GM21576 (cell line): ENCODE measurements at regions not wholly inside any gene's neighbourhood (a gene's known extent, or its start where the extent isn't known, plus 50 kb on each side); places are given as distances from the start of the nearest gene placed in this dataset.

Source experiments
- ATAC-seq: cut with Tn5 transposase; IDR thresholded peaks from one replicate; pipeline ENCODE4 v1.9.1; 2021; ENCODE audit warnings: mild to moderate bottlenecking, moderate library complexity; ENCODE audit not compliant: unreplicated experiment

DNA sequence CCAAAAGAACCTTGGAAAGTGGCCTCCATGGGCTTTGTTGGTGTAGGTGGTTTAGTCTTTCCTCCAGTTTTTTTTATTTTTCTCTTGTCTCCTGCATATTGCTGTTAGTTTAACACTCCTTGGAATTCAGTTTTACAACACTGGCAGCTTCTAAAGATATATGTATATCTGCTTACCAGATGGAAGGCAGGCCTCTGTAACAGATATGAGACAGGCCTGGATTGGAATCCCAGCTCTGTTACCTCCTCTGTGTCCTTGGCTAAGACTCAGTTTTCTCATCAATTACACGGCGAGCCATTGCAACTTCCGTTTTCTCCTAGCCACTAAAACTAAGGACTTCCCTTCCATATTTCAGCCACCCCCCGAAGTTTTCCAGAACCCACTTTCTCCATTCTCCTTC, 133.4 kb upstream of the SMAD1 start:
- no peak for ATAC-seq

GRCh38 chr4:145347684-145348083, 134.0 kb upstream of the SMAD1 start:
- no peak for ATAC-seq

DNA sequence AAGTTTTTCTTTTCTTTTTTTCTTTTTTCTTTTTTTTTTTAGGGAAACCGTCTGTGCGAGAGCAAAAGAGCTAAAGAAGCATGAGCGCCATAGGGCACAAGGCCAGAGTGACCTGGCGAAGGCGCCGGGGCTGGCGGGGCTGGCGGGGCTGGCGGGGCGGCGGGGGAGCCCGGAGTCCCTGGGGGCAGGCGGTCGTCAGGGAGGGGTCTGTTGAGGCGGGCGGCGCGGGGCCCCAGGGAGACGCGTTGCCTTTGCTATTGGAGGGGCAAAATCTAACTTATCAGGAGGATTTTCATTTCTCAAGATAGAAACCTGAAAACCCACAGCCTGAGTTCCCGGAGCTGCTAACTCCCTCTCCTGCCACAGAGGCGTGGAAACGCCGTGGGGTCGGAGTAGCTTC, 135.6 kb upstream of the SMAD1 start:
- no peak for ATAC-seq

- ATAC-seq = no peak
These were observed 136.3 kb upstream of the SMAD1 start for GRCh38 chr4:145345401-145345800.

DNA sequence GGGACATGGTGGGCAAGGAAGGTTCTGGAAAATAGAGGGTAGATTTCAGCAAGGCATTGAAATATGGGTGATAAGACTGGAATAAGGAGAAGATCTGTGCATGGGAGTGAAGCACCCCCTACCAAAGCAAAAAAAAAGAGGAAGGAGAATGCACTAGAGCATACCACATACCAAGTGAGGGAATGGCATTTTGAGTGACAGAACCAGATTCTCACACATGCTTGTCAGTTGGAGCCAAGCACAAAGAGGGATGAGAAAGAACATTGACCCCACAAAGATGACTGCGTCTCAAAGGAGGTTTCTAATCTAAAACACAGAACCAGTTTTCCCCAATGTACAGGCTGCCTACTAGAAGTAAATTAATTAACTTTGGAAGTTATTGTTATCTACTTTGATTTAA, 140.3 kb upstream of the SMAD1 start:
- no peak for ATAC-seq

- no peak for ATAC-seq
These were observed 141.5 kb upstream of the SMAD1 start for GRCh38 chr4:145340071-145340675.

- no peak for ATAC-seq
These were observed 142.5 kb upstream of the SMAD1 start for GRCh38 chr4:145339075-145339725.

DNA sequence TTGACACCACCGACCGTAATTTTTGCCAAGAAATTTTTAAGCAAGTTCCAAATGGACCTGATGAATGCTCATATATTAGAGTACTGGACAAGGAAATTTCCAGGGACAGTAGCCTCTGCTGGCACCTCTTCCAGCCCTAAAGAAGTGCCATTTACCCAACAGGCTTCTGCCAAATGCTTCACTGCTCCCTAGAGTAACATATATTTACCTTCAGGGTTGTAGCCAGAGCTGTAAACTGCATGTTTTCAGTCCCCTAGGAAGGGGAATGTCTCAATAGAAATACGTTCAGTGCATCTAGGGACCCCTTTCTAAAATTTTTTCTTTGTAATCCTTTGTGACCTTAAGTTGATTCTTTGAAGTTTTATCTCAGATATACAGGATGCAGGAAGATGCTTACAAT, 143.1 kb upstream of the SMAD1 start:
- no peak for ATAC-seq

DNA sequence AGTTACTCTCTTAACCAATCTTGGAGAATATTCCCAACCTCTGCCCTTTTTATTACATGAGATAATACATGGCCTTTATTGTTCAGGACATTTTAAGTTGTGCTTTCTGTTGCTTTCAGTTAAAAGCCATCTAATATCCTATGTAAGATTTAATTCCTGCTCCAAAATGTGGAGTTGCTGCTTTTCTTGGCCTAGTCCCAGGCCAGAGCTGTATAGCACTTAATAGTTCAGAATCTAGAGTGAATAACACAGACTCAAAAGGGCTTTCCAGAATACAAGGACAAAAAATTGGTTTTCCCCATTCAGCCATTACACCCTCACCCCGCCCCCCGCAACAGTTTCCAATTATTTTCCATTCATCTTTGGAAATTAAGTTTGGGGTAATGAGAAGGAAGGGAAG, 144.3 kb upstream of the SMAD1 start:
- no peak for ATAC-seq

DNA sequence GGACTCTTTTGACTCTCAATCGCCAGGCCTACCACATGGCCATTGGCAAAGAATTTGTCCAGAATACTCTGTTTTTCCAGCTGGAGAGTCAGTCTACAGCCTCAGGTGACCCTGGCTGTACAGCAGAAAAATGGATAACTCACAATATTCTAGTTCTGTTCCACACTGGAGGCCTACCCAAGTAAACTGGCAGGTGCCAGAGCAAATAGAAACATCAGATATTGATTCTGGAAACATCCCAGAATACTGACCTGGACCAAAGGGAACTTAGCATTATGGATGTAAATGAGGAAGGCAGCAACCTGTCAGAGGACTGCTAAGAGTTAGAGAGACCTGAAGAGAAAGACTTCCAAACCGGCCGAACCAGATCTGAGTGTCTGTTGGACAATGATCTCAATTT, 147.9 kb upstream of the SMAD1 start:
- no peak for ATAC-seq

GRCh38 chr4:145326491-145326890, 146.1 kb upstream of the OTUD4 start:
- ATAC-seq = no peak

GRCh38 chr4:145324161-145324560, 143.8 kb upstream of the OTUD4 start:
- ATAC-seq = no peak

DNA sequence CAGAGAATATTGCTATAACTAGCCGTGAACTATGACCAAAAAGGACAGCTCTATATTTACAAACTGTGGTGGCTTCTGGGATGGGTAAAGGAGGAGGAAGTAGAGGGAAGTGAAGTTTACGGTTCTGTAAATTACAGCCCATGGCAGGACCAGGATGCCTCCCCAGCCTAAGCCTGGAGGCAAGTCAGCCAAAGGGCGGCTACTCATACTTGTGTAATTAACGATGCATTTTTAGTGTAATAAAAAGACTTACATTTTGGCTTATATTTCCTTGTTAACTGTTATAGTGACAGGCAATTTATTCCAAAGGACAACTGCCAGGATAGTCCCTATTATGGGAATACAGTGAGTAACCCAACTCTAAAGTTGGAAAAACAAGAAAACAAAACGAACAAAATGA, 139.9 kb upstream of the OTUD4 start:
- ATAC-seq = no peak

DNA sequence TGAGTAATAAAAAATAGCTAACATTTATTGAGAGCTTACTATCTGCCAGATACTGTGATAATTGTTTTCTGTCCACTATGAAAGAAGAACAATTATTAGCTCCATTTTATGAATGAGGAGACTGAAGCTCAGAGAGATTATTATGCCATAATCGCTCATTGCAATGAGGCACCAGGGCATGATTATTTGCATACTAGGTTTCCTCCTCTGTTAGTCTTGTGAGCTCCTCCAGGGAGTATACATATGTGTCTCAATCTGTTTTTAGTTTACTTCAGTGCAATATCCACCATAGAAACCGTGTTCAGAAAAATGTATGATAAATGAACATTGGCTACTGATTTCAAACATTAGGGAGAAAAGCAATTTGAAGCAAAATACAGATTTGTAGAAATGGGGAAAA, 139.4 kb upstream of the OTUD4 start:
- ATAC-seq = no peak

- no peak for ATAC-seq
These were observed 136.6 kb upstream of the OTUD4 start for GRCh38 chr4:145316897-145317574.

GRCh38 chr4:145315811-145316225, 135.4 kb upstream of the OTUD4 start:
- ATAC-seq = no peak

GRCh38 chr4:145308598-145308997, 128.2 kb upstream of the OTUD4 start:
- ATAC-seq = no peak

- no peak for ATAC-seq
These were observed 127.5 kb upstream of the OTUD4 start for GRCh38 chr4:145307763-145308430.

DNA sequence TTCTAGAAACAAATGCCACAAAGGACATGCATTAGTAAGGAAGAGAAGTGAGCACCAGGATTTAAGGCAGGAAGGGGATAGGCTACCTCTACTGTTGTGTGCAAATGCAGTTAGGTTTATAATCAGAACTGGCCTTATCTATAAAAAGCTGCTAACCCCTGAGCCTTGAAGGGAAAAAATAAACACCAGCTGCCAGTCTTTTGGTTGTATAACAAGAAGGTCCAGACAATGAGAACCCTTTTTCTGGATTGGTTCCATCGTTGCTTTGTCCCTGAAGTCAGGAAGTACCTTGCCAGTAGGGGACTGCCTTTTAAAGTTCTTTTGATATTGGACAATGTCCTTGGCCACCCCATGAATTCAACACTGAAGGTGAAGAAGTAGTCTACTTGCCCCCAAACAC, 126.7 kb upstream of the OTUD4 start:
- ATAC-seq = no peak

- no peak for ATAC-seq
These were observed 122.3 kb upstream of the OTUD4 start for GRCh38 chr4:145302725-145303124.

DNA sequence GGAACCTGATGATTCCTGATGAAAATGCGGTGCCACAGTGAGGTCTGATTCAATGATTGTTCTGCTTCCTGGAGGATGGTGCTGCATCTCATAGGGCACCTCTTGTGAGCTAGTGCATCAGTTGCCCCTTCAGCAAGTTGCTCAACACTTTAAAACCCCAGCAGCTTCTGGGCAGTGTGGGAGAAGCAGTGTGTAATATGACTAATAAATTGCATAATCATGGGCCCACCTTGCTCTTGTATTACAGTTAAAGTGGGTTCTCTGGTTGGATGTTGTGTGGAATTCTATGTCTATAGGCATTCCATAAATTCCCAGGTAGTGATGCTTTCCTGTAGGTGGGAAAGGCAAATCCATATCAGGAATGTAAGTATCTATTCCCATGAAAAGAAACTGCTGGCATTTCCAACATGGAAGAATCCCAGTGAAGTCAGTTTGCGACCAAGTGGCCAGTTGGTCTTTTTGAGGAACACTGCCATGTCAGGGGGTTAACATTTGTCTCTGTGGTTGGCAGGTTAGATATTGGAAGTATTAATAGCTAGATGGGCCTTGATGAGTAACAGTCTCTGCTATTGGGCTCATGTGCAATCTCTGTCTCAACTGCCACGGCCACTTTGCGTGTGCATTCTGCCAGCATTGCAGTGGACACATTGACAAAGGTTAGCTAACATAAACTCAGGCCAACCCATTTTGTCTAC, 121.1 kb upstream of the OTUD4 start:
- no peak for ATAC-seq
